NCI-H1105 (cell line): ENCODE measurements at regions not wholly inside any gene's neighbourhood (a gene's known extent, or its start where the extent isn't known, plus 50 kb on each side); places are given as distances from the start of the nearest gene placed in this dataset.
"Not testable (repeated sequence)": the region's sequence is repeated elsewhere in the genome, so short reads cannot be mapped to it uniquely, and the experiment has no call there.

Experiments used
- DNase-seq: peaks from one replicate; lab custom pipeline; 2025; lab: John Stamatoyannopoulos, UW

- DNase-seq = no peak
These were observed 1818.9 kb upstream of the FLRT2 start for GRCh38 chr14:83711046-83711445.

- no peak for DNase-seq
These were observed 1817.4 kb upstream of the FLRT2 start for GRCh38 chr14:83712418-83713129.

GRCh38 chr14:83713732-83714131 is 1816.2 kb upstream of the FLRT2 start:
- no peak for DNase-seq

- no peak for DNase-seq
These were observed 1815.8 kb upstream of the FLRT2 start for GRCh38 chr14:83714151-83714550.

- not testable (repeated sequence) for DNase-seq
These were observed 1810.5 kb upstream of the FLRT2 start for GRCh38 chr14:83719435-83719834.

GRCh38 chr14:83733670-83734069 is 1796.3 kb upstream of the FLRT2 start:
- DNase-seq = no peak

GRCh38 chr14:83734431-83734830 is 1795.5 kb upstream of the FLRT2 start:
- DNase-seq = no peak

GRCh38 chr14:83741269-83741668 is 1788.7 kb upstream of the FLRT2 start:
- DNase-seq = no peak

GRCh38 chr14:83744224-83744623 is 1785.7 kb upstream of the FLRT2 start:
- no peak for DNase-seq

GRCh38 chr14:83744891-83745290 is 1785.1 kb upstream of the FLRT2 start:
- DNase-seq = no peak

GRCh38 chr14:83746336-83746735 is 1783.6 kb upstream of the FLRT2 start:
- no peak for DNase-seq

- DNase-seq = no peak
These were observed 1772.0 kb upstream of the FLRT2 start for GRCh38 chr14:83757916-83758315.

GRCh38 chr14:83764656-83765599 is 1765.0 kb upstream of the FLRT2 start:
- no peak for DNase-seq

- DNase-seq = no peak
These were observed 1752.4 kb upstream of the FLRT2 start for GRCh38 chr14:83777516-83777915.

GRCh38 chr14:83779266-83779665 is 1750.7 kb upstream of the FLRT2 start:
- no peak for DNase-seq

- no peak for DNase-seq
These were observed 1749.6 kb upstream of the FLRT2 start for GRCh38 chr14:83780321-83780720.

GRCh38 chr14:83798421-83798820 is 1731.5 kb upstream of the FLRT2 start:
- DNase-seq = no peak

GRCh38 chr14:83799233-83799632 is 1730.7 kb upstream of the FLRT2 start:
- no peak for DNase-seq

GRCh38 chr14:83814896-83815295 is 1715.0 kb upstream of the FLRT2 start:
- no peak for DNase-seq

- DNase-seq = no peak
These were observed 1713.2 kb upstream of the FLRT2 start for GRCh38 chr14:83816761-83817160.

- no peak for DNase-seq
These were observed 1704.1 kb upstream of the FLRT2 start for GRCh38 chr14:83825843-83826242.

GRCh38 chr14:83826838-83827237 is 1703.1 kb upstream of the FLRT2 start:
- DNase-seq = no peak

GRCh38 chr14:83827383-83827782 is 1702.6 kb upstream of the FLRT2 start:
- no peak for DNase-seq
